BLaER1 (cell line): ENCODE measurements at regions not wholly inside any gene's neighbourhood (a gene's known extent, or its start where the extent isn't known, plus 50 kb on each side); places are given as distances from the start of the nearest gene placed in this dataset.

Experiments
- H3K27ac ChIP-seq: shearing (Covaris generic); formaldehyde crosslinking; 2 replicates; pipeline ENCODE4 v1.8.1; 2022
- H3K27me3 ChIP-seq: shearing (Covaris generic); formaldehyde crosslinking; 2 replicates; pipeline ENCODE4 v1.8.1; 2022
- H3K36me3 ChIP-seq: shearing (Covaris generic); formaldehyde crosslinking; 2 replicates; pipeline ENCODE4 v1.8.1; 2022
- H3K4me1 ChIP-seq: shearing (Covaris generic); formaldehyde crosslinking; 2 replicates; pipeline ENCODE4 v1.8.1; 2022
- H3K4me2 ChIP-seq: shearing (Covaris generic); formaldehyde crosslinking; 2 replicates; pipeline ENCODE4 v1.8.1; 2022
- H3K4me3 ChIP-seq: shearing (Covaris generic); formaldehyde crosslinking; 2 replicates; pipeline ENCODE4 v1.8.1; 2022
- H3K9ac ChIP-seq: shearing (Covaris generic); formaldehyde crosslinking; 2 replicates; pipeline ENCODE4 v1.8.1; 2022
- H3K9me3 ChIP-seq: shearing (Covaris generic); formaldehyde crosslinking; 2 replicates; pipeline ENCODE4 v1.8.1; 2022
- H4K20me1 ChIP-seq: shearing (Covaris generic); formaldehyde crosslinking; 2 replicates; pipeline ENCODE4 v1.8.1; 2022
- Cebpa-rat ChIP-seq: shearing (Covaris generic); IDR thresholded peaks from 2 replicates; pipeline ENCODE4 v1.8.1; 2022

DNA sequence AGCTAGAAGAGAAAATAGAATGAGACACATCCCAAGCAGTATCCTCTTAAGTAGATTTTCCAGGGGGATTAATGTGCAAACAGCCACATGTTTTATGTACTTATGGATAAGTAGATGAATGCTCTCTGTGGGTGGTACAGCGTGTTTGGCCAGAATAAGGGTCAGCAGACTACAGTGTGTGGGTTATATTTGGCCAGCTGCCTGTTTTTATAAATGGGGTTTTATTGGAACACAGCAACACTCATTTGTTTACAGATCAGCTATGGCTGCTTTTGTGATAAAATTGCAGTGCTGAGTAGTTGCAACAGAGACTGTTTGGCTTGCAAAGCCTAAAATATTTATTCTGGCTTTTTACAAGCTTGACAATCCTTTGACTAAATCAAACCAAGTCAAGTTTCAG is 780.2 kb upstream of the SEL1L start:
- no peak overlapping the region for H3K27ac ChIP-seq
- no peak for TF ChIP-seq Cebpa-rat
- H3K27me3 ChIP-seq: no peaks in the 10 kb centered on the region
- no peak overlapping the region for H3K4me3 ChIP-seq
- no peaks in the 10 kb centered on the region for H4K20me1 ChIP-seq
- peaks cover 14% of the 10 kb centered on the region for H3K9me3 ChIP-seq
- no peaks in the 10 kb centered on the region for H3K36me3 ChIP-seq
- H3K9ac ChIP-seq: no peak overlapping the region
- H3K4me2 ChIP-seq: no peak overlapping the region
- H3K4me1 ChIP-seq: no peaks in the 10 kb centered on the region

DNA sequence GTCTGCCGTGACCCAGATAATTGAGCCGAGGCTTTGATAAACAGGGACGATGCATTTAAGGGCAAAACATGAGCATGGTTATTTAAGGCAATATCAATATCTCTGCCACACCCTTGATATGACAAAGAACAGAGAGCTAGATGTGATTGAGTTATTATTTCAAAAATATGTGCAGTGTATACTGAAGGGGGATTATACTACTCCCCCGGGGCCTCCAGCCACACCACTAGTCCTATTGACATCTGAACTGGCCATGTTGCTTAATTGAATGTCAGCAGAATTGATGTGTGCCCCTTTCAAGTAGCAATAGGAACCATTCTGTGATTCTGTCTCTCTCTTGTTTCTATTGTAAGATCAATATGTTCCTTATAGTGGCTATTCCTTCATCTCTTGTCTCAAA is 794.8 kb upstream of the SEL1L start:
- Histone ChIP-seq H3K27ac (no peak overlapping the region), H3K27me3 (no peaks in the 10 kb centered on the region), H3K9ac (no peak overlapping the region), H3K9me3 (no peaks in the 10 kb centered on the region; the same call in 1 of the 2 replicates), H3K4me3 (no peak overlapping the region), H3K4me2 (no peak overlapping the region), H3K4me1 (no peaks in the 10 kb centered on the region), H4K20me1 (no peaks in the 10 kb centered on the region), H3K36me3 (no peaks in the 10 kb centered on the region)
- TF ChIP-seq Cebpa-rat: no peak

DNA sequence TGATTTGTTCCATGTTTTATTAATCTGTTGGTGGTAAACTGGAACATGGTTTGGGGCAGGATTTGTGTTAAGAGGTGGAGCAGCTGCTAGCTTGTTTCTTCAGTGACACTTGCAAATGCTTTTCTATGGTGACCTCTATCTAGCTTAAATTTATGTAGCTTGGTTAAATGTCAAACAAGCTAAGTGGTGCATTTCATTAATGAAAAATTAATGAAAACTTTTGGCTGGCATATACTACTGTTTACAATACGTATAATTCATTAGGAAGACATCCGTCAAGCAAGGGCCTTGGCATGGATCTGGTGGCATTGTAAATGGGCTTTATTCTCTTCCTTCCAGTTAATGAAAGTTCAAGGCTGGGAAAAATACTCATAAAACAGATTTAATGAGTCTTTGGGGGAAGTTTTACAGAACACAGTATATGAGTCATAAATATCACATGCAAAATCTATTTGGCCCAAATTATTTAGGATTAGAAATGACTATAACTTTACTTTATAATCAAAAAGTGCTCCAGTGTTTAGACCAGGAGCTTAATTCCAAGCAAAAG is 807.7 kb upstream of the SEL1L start:
- Histone ChIP-seq H3K4me1 (no peaks in the 10 kb centered on the region), H4K20me1 (no peaks in the 10 kb centered on the region), H3K9ac (no peak overlapping the region), H3K36me3 (no peaks in the 10 kb centered on the region), H3K27me3 (no peaks in the 10 kb centered on the region), H3K4me2 (no peak overlapping the region), H3K27ac (no peak overlapping the region), H3K4me3 (no peak overlapping the region), H3K9me3 (no peaks in the 10 kb centered on the region)
- TF ChIP-seq Cebpa-rat: no peak

DNA sequence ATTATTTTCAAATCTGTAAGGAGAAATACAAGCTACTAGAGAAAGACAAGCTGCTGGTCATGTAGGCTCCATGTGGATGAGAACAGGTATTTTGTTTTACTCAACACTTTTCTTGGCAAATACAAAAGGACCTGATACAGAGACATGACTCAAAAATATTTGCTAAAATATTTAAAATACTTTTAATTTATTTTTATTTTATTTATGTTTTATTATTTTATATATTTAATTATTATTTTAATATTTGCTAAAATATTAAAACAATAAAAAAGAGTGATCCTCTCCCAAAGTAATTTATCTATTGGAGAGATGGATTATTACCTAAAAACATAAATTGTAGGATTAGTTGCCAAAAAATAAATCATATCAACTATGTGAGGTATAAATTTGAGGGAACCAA is 808.9 kb upstream of the SEL1L start:
- H3K4me1 ChIP-seq: no peaks in the 10 kb centered on the region
- H3K4me2 ChIP-seq: no peak overlapping the region
- no peaks in the 10 kb centered on the region for H3K27me3 ChIP-seq
- no peak for TF ChIP-seq Cebpa-rat
- no peak overlapping the region for H3K4me3 ChIP-seq
- no peaks in the 10 kb centered on the region for H3K9me3 ChIP-seq
- no peaks in the 10 kb centered on the region for H3K36me3 ChIP-seq
- H3K9ac ChIP-seq: no peak overlapping the region
- no peaks in the 10 kb centered on the region for H4K20me1 ChIP-seq
- no peak overlapping the region for H3K27ac ChIP-seq

DNA sequence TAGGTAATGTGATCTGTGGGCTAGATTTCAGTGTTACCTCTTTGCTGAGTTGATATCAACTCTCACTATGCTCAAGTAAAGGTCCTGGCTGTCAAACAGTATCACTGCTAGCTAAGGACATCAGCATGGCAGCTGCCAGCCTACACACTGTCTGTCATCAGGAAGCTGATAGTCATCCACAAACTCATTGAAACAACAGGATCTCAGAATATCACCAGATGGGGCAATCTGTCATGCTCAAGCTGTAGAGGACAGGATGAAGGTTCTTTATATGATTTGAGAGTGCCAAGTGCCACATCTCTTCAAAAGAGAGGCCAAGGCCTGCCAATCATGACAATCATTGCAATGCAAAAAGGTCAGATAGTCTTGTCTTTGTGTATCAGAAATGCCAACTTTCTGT is 811.5 kb upstream of the SEL1L start:
- no peaks in the 10 kb centered on the region for H3K4me1 ChIP-seq
- H3K27ac ChIP-seq: no peak overlapping the region
- no peak overlapping the region for H3K4me3 ChIP-seq
- H3K9ac ChIP-seq: no peak overlapping the region
- H4K20me1 ChIP-seq: no peaks in the 10 kb centered on the region
- H3K4me2 ChIP-seq: no peak overlapping the region
- no peaks in the 10 kb centered on the region for H3K36me3 ChIP-seq
- H3K27me3 ChIP-seq: no peaks in the 10 kb centered on the region
- no peaks in the 10 kb centered on the region for H3K9me3 ChIP-seq
- TF ChIP-seq Cebpa-rat: no peak

DNA sequence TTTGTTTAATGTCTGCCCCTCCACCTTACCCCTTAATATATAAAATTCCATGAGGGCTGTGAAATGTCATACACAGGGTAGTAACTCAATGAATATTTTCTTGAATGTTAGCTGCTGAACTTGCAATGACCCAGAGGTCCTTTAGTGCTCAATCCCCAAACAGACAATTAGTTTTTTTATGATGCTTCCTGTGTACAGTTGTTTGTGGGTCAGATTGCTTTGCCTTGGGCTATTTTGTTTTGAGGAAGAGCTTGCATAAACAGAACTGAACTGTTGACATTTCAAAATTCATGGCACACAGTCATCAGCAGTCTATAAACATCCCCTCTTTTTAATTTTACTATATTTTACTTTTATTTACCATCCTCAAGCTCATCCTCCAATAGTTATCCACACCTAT is 820.5 kb upstream of the SEL1L start:
- Histone ChIP-seq H4K20me1 (no peaks in the 10 kb centered on the region), H3K4me3 (no peak overlapping the region), H3K27me3 (no peaks in the 10 kb centered on the region), H3K9me3 (no peaks in the 10 kb centered on the region), H3K9ac (no peak overlapping the region), H3K4me2 (no peak overlapping the region), H3K27ac (no peak overlapping the region), H3K36me3 (no peaks in the 10 kb centered on the region), H3K4me1 (no peaks in the 10 kb centered on the region)
- TF ChIP-seq Cebpa-rat: no peak

DNA sequence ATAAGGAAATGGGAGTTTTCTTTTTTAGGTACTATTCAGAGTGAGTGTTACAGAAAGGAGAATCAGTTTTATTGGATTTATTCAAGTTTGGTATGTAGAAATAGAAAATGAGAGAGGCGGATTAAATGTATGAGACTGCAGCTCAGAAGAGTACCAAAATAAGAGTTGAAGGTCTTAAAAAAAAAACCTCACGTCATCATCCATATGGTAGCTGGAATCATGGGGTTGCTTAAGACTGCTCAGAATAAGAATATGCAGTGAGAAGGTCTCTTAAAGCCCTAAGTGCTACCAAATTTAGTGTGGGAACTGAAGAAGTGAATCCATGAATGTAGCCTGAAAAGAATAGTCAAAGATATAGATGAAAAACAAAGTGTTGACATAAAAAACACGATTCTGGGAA is 825.5 kb upstream of the SEL1L start:
- Histone ChIP-seq H3K36me3 (no peaks in the 10 kb centered on the region), H3K27me3 (no peaks in the 10 kb centered on the region), H4K20me1 (no peaks in the 10 kb centered on the region), H3K4me2 (no peak overlapping the region), H3K4me1 (no peaks in the 10 kb centered on the region), H3K4me3 (no peak overlapping the region), H3K9me3 (no peaks in the 10 kb centered on the region), H3K9ac (no peak overlapping the region), H3K27ac (no peak overlapping the region)
- TF ChIP-seq Cebpa-rat: no peak

DNA sequence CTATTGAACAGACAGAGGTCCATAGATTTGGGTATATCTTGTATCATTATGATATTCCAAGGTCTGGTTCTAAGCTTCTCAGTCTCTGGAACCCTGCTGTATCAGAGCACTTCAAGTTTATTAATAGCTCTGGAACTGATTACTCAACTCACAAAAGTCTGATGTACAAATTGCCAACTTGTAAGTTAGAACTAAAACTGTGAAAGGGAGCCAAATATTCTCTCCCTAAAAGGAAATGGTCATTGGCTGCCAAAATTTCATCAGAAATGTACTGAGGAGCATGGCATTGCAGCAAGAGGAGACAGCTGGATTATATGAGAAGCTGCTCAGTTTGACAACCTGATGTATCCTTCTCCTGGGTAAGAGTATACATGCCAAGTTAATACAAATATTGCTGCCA is 828.8 kb upstream of the SEL1L start:
- H3K9ac ChIP-seq: no peak overlapping the region
- H3K27ac ChIP-seq: no peak overlapping the region
- TF ChIP-seq Cebpa-rat: no peak
- no peaks in the 10 kb centered on the region for H3K27me3 ChIP-seq
- no peaks in the 10 kb centered on the region for H3K36me3 ChIP-seq
- H3K4me1 ChIP-seq: no peaks in the 10 kb centered on the region
- no peaks in the 10 kb centered on the region for H4K20me1 ChIP-seq
- H3K4me3 ChIP-seq: no peak overlapping the region
- H3K4me2 ChIP-seq: no peak overlapping the region
- no peaks in the 10 kb centered on the region for H3K9me3 ChIP-seq

DNA sequence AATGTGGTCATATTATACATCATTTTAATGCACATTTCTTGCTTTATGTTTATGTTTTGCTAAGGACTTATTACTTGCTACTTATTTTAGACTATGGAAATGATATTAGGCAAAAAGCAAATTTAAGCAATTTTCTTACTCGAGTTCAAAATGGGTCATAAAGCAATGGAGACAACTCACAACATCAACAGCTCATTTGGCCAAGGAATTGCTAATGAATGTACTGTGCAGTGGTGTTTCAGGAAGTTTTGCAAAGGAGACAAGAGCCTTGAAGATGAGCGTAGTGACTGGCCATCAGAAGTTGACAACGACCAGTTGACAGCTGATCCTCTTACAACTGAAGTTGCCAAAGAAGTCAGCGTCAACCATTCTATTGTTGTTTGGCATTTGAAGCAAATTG is 831.8 kb upstream of the SEL1L start:
- no peak overlapping the region for H3K4me3 ChIP-seq
- H4K20me1 ChIP-seq: no peaks in the 10 kb centered on the region
- TF ChIP-seq Cebpa-rat: no peak
- H3K9me3 ChIP-seq: no peaks in the 10 kb centered on the region
- H3K9ac ChIP-seq: no peak overlapping the region
- no peak overlapping the region for H3K4me2 ChIP-seq
- H3K36me3 ChIP-seq: no peaks in the 10 kb centered on the region
- H3K27me3 ChIP-seq: no peaks in the 10 kb centered on the region
- no peak overlapping the region for H3K27ac ChIP-seq
- H3K4me1 ChIP-seq: no peaks in the 10 kb centered on the region

DNA sequence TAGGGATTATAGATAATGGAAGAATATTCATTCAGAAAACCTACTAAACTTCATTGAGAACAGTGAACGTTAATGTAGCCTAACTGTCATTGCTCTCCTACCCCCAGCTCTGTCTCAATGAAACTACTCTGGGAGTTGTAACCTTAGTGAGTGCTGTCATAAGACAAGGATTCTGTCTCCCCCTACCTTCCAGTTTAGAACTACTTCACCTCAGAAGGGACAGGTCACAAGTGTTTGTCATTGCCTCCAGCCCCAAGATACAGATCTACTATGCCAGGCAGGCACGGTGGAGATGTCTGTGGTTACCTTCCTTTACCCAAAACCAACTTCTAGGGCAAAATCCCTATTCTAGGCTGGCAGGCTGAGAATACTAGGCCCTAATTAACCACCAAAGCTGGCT is 833.1 kb upstream of the SEL1L start:
- Histone ChIP-seq H3K27me3 (no peaks in the 10 kb centered on the region), H3K4me3 (no peak overlapping the region), H3K9ac (no peak overlapping the region), H3K36me3 (no peaks in the 10 kb centered on the region), H3K27ac (no peak overlapping the region), H3K4me2 (no peak overlapping the region), H3K9me3 (no peaks in the 10 kb centered on the region), H4K20me1 (no peaks in the 10 kb centered on the region), H3K4me1 (no peaks in the 10 kb centered on the region)
- TF ChIP-seq Cebpa-rat: no peak

DNA sequence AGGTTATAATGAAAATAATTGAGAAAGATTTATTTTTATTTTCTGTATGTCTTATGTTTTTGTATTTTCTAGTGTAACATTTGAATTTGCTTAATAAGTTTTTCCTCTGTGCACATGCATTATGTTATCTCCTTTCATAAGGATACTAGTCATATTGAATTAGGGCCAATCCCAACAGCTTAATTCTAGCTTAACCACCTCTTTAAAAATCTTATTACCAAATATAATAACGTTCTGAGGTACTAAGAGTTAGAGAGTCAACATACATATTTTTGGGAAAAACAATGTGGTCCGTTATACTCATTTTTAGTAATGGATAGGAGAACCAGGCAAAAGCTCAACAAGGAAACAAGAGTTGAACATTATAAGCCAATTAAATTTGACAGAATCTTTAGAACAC is 845.6 kb upstream of the SEL1L start:
- TF ChIP-seq Cebpa-rat: no peak
- no peak overlapping the region for H3K27ac ChIP-seq

More for the DNA sequence above, 845.6 kb upstream of the SEL1L start:
- no peak overlapping the region for H3K4me2 ChIP-seq
- H3K9ac ChIP-seq: no peak overlapping the region
- no peaks in the 10 kb centered on the region for H3K36me3 ChIP-seq
- H3K9me3 ChIP-seq: no peaks in the 10 kb centered on the region
- H3K4me3 ChIP-seq: no peak overlapping the region
- H4K20me1 ChIP-seq: no peaks in the 10 kb centered on the region
- no peaks in the 10 kb centered on the region for H3K27me3 ChIP-seq
- H3K4me1 ChIP-seq: no peaks in the 10 kb centered on the region
